ENCODE measurements at regions not wholly inside any gene's neighbourhood (a gene's known extent, or its start where the extent isn't known, plus 50 kb on each side); places are given as distances from the start of the nearest gene placed in this dataset.

DNA sequence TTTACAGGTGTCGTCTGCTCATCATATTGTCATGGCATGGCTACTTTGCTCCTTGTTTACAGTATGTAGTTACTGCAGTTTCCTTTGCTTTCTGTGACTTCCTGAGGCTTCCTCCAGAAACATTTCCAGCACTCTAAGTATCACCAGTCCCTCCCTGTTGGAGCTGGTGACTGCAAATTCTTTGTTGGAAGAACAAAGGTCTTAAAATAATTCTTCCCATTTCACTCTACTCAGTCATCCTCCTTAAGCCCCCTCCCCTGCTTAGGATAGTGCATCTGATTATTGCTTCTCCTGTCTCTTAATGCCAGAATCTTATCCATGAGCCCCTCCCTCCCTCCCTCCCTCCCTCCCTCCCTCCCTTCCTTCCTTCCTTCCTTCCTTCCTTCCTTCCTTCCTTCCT lies 72.0 kb downstream of the C3orf38 start:
- no peak for TF ChIP-seq GATA2 (CRISPR knock-in tag; IDR thresholded peaks at IDR 0.05)
- no peak for TF ChIP-seq CTCF (IDR thresholded peaks at IDR 0.05)
- no peak for TF ChIP-seq SMC3 (IDR thresholded peaks at IDR 0.05; ENCODE audit: low read depth, low read length)
- TF ChIP-seq FOXM1 (IDR thresholded peaks at IDR 0.05; ENCODE audit: low read depth): no peak
- TF ChIP-seq, protein P1, sequence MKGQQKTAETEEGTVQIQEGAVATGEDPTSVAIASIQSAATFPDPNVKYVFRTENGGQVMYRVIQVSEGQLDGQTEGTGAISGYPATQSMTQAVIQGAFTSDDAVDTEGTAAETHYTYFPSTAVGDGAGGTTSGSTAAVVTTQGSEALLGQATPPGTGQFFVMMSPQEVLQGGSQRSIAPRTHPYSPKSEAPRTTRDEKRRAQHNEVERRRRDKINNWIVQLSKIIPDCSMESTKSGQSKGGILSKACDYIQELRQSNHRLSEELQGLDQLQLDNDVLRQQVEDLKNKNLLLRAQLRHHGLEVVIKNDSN (IDR thresholded peaks at IDR 0.05; ENCODE audit: borderline replicate concordance, low read depth): no peak
- no peak for TF ChIP-seq POLR2AphosphoS5 (IDR thresholded peaks at IDR 0.05; ENCODE audit: low read depth, low read length)
- TF ChIP-seq GABPA (IDR thresholded peaks at IDR 0.05; ENCODE audit: low read depth): no peak
